HT-29 (cell line): ENCODE measurements at regions not wholly inside any gene's neighbourhood (a gene's known extent, or its start where the extent isn't known, plus 50 kb on each side); places are given as distances from the start of the nearest gene placed in this dataset.
"Not testable (repeated sequence)": the region's sequence is repeated elsewhere in the genome, so short reads cannot be mapped to it uniquely, and the experiment has no call there.

Source experiments
- DNase-seq: peaks from one replicate; pipeline ENCODE4 v3.0.0-alpha.2; 2015; ENCODE audit warnings: low spot score

DNA sequence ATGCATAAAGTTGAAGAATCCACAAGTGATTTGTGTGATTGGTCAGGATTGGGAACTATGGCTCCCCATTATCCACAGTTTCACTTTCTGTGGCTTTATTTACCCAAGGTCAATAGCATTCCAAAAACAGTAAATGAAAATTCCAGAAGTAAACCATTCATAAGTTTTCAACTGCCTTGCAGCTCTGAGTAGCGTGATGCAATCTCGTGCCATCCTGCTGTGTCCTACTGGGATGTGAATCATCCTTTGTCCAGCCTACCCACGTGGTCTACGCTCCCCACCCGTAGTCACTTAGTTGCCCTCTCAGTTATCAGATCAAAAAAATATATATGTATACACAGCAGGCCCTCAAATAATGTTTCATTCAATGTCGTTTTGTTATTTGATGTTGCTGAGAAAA is 89.0 kb upstream of the DLGAP1 start:
- DNase-seq = peak; percentile 9

DNA sequence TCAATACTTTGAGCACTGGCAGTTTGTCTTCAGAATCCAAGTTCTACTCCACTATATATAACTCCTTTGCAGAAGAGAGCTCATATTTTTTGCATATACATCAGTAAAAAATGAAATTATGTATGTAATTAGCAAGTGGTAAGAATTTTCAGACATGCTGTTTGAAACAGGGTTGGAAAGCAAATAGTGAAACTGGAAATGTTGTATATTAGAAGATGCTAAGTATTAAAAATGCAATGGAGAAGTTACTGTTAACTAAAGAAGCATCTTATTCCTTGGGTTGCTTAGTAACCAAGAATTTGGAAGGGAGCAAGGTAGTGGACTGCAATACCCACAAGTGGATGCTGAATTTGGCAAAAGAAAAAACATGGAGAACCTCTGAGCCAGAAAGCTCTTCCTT is 88.6 kb upstream of the DLGAP1 start:
- DNase-seq = no peak

DNA sequence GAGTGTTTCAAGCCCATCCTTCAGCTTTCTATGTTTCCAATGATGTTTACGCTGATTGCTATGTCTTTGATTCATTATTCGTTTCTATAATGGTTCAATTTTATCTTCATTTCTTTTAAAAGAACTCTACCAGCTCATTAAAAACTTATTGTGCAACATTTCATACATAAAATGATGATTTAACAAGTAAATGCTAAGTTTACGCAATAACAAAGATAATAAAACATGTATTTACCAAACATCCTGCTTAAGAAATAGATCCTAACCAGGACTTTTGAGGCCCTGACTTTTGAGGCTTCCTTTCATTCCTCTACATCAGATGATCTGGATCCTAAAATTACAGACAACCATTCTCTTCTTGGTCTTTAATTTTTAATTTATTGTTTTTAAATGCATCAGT is 86.5 kb upstream of the DLGAP1 start:
- no peak for DNase-seq

DNA sequence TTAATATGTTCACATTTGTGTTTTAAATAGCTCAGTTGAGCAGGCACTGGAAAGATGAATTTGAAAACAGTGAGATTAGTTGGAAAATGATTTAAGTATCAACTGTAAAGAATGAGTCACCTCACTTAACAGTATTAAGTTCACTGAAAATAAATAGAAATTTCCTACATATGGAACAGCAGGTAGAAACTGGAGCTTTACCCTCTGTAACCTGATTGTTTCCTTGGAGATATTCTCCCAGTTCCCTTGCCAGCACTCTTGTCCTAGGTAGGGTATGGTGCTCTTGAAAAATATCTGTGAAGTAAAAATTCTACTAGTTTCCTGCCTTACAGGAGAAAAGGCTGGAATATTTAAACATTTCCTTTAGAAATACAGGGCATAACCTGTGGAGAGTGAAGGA is 81.3 kb upstream of the DLGAP1 start:
- DNase-seq = no peak

DNA sequence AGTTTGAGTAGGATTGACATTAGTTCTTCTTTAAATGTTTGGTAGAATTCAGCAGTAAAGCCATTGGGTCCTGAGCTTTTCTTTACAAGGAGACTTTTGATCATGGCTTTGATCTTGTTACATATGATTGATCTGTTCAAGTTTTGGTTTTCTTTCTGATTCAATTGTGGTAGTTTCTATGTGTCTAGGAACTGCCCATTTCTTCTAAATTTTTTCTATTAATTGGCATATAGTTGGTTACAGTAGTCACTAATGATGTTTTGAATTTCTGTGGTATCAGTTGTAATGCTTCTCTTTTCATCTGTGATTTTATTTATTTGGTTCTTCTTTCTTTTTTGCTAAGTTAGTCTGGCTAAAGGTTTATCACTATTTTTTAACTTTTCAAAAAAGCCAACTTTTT is 73.3 kb upstream of the DLGAP1 start:
- DNase-seq = no peak

DNA sequence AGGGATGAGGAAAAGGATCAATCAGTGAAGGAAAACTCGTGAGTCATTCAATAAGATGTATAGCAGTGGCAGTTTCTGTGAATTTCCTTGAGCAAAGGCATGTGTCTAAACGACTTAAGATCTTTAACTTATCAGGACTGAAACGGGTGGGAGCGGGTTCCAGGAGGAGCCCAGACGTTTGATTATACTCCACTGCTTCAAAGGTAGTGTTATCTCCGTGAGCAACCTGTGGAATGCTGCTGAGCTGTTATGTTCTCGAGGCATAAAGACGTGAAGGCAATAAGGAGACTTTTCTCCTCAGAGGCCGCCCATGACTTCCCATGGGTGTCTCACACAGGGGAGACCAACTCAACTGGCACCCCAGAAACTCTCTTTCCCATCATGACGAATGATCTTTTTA is 72.7 kb upstream of the DLGAP1 start:
- DNase-seq = not testable (repeated sequence)

DNA sequence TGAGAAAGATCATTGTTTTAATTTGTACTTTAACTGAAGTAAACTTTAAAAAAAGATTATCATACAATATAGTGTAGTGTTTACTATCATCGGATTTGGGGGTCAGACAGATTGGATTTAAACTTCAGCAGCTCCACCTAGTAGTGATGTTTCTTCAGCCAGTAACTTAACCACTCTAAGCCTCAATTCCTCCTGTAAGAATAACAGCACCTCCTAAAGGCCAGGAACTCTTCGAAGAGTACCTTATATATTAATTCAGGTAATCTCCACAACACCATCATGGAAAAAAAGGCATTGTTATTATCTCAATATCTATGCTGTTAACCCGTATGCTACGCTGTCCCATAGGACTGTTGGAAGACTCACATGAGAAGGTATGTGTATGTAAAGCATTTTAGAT is 69.0 kb upstream of the DLGAP1 start:
- peak; percentile 8 for DNase-seq

DNA sequence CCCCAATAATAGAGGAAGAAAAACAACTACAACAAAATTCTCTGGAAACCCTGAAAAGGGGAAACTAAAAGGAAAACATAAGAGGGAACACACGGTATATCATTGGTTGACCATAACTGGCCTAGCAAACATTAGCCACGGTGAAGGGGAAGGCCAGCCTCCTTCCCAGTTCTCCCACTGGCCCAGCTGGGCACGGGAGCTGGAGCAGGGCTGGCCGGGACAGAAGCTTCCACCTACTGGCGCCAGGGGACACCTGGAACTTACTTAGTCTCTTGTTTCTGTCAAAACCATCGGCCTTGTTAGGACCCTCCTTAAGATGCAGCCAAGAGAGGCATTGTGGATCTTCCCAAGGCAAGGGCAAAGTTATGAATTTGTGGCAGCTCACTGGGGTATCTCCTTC is 56.1 kb upstream of the DLGAP1 start:
- DNase-seq = no peak

DNA sequence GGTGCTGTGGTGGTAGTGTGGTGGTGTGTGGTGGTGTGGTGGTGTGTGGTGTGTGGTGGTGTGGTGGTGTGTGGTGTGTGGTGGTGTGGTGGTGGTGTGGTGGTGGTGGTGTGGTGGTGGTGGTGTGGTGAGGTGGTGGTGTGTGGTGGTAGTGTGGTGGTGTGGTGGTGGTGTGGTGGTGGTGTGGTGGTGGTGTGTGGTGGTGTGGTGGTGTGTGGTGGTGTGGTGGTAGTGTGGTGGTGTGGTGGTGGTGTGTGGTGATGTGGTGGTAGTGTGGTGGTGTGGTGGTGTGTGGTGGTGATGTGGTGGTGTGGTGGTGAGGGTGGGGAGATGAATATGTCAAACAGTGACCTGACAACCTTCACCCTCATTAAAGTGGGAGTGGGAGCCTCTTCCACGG is 55.6 kb upstream of the DLGAP1 start:
- DNase-seq = no peak

DNA sequence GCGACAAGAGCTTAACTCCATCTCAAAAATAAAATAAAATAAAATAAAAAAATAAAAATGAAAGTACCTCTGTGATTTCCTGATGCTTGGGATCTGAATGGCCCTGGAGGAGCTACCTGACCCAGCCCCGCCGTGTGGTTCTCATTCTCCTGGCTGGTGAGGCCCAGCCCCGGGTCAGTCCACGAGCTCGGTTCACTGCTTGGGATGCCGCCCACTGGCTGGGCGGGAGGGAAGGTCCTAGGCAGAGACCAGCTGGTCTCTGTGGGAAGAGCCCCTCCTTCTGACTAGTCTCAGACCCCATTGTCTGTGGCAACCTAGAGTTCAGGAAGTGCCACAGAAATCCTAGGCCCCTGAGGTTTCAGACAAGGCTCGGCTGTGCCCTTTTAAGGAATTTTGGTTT is 55.1 kb upstream of the DLGAP1 start:
- no peak for DNase-seq
